ENCODE measurements at regions not wholly inside any gene's neighbourhood (a gene's known extent, or its start where the extent isn't known, plus 50 kb on each side); places are given as distances from the start of the nearest gene placed in this dataset.

GRCh38 chr1:187646536-187647107 lies 817.9 kb downstream of the PLA2G4A start:
- no peaks in the 10 kb centered on the region for H3K36me3 ChIP-seq (ENCODE audit: control insufficient read depth, insufficient read depth, low read length)
- H3K9me3 ChIP-seq (ENCODE audit: control insufficient read depth, low read length), result no peaks in the 10 kb centered on the region
- 93 to 98% methylated on average over 3 to 4 of the region's 4 CpGs for WGBS, 2 experiments
- no peaks in the 10 kb centered on the region for H3K4me1 ChIP-seq (ENCODE audit: control insufficient read depth, insufficient read depth, low read length)
- H3K4me3 ChIP-seq (ENCODE audit: insufficient read depth, low read depth, low read length), result no peak overlapping the region
- H3K27me3 ChIP-seq (ENCODE audit: control insufficient read depth, insufficient read depth, low read length, poor library complexity, severe bottlenecking), result no peaks in the 10 kb centered on the region
- no peak overlapping the region for H3K27ac ChIP-seq (ENCODE audit: insufficient read depth, low read depth, low read length, poor library complexity, severe bottlenecking)

GRCh38 chr1:187648091-187648490 lies 819.3 kb downstream of the PLA2G4A start:
- H3K36me3 ChIP-seq (ENCODE audit: control insufficient read depth, insufficient read depth, low read length), result no peaks in the 10 kb centered on the region
- no peak overlapping the region for H3K27ac ChIP-seq (ENCODE audit: insufficient read depth, low read depth, low read length, poor library complexity, severe bottlenecking)
- H3K9me3 ChIP-seq (ENCODE audit: control insufficient read depth, low read length), result no peaks in the 10 kb centered on the region
- no peaks in the 10 kb centered on the region for H3K27me3 ChIP-seq (ENCODE audit: control insufficient read depth, insufficient read depth, low read length, poor library complexity, severe bottlenecking)
- WGBS, 2 experiments, result 100% methylated on average over 1 of the region's 2 CpGs
- no peaks in the 10 kb centered on the region for H3K4me1 ChIP-seq (ENCODE audit: control insufficient read depth, insufficient read depth, low read length)
- H3K4me3 ChIP-seq (ENCODE audit: insufficient read depth, low read depth, low read length), result no peak overlapping the region

- Histone ChIP-seq H3K4me3 (ENCODE audit: insufficient read depth, low read depth, low read length) (no peak overlapping the region), H3K36me3 (ENCODE audit: control insufficient read depth, insufficient read depth, low read length) (no peaks in the 10 kb centered on the region), H3K27ac (ENCODE audit: insufficient read depth, low read depth, low read length, poor library complexity, severe bottlenecking) (no peak overlapping the region), H3K9me3 (ENCODE audit: control insufficient read depth, low read length) (no peaks in the 10 kb centered on the region), H3K27me3 (ENCODE audit: control insufficient read depth, insufficient read depth, low read length, poor library complexity, severe bottlenecking) (no peaks in the 10 kb centered on the region), H3K4me1 (ENCODE audit: control insufficient read depth, insufficient read depth, low read length) (no peaks in the 10 kb centered on the region)
- 100% methylated on average over 1 of the region's 2 CpGs; no CpG with 5 or more reads in 1 of the 2 experiments for WGBS, 2 experiments
Measured at GRCh38 chr1:187654635-187655034, 825.9 kb downstream of the PLA2G4A start.

GRCh38 chr1:187655104-187655503 lies 826.4 kb downstream of the PLA2G4A start:
- Histone ChIP-seq H3K4me3 (ENCODE audit: insufficient read depth, low read depth, low read length) (no peak overlapping the region), H3K36me3 (ENCODE audit: control insufficient read depth, insufficient read depth, low read length) (no peaks in the 10 kb centered on the region), H3K4me1 (ENCODE audit: control insufficient read depth, insufficient read depth, low read length) (no peaks in the 10 kb centered on the region), H3K9me3 (ENCODE audit: control insufficient read depth, low read length) (no peaks in the 10 kb centered on the region), H3K27me3 (ENCODE audit: control insufficient read depth, insufficient read depth, low read length, poor library complexity, severe bottlenecking) (no peaks in the 10 kb centered on the region), H3K27ac (ENCODE audit: insufficient read depth, low read depth, low read length, poor library complexity, severe bottlenecking) (no peak overlapping the region)

- Histone ChIP-seq H3K27me3 (ENCODE audit: control insufficient read depth, insufficient read depth, low read length, poor library complexity, severe bottlenecking) (no peaks in the 10 kb centered on the region), H3K27ac (ENCODE audit: insufficient read depth, low read depth, low read length, poor library complexity, severe bottlenecking) (no peak overlapping the region), H3K9me3 (ENCODE audit: control insufficient read depth, low read length) (no peaks in the 10 kb centered on the region), H3K4me3 (ENCODE audit: insufficient read depth, low read depth, low read length) (no peak overlapping the region), H3K4me1 (ENCODE audit: control insufficient read depth, insufficient read depth, low read length) (no peaks in the 10 kb centered on the region), H3K36me3 (ENCODE audit: control insufficient read depth, insufficient read depth, low read length) (no peaks in the 10 kb centered on the region)
- 96 to 97% methylated on average over 2 of the region's 2 CpGs for WGBS, 2 experiments
Measured at GRCh38 chr1:187665483-187665882, 836.7 kb downstream of the PLA2G4A start.

- 83% methylated on average over 1 of the region's 1 CpG for WGBS, 2 experiments
- no peak overlapping the region for H3K4me3 ChIP-seq (ENCODE audit: insufficient read depth, low read depth, low read length)
- no peaks in the 10 kb centered on the region for H3K9me3 ChIP-seq (ENCODE audit: control insufficient read depth, low read length)
- no peaks in the 10 kb centered on the region for H3K36me3 ChIP-seq (ENCODE audit: control insufficient read depth, insufficient read depth, low read length)
- H3K27ac ChIP-seq (ENCODE audit: insufficient read depth, low read depth, low read length, poor library complexity, severe bottlenecking), result no peak overlapping the region
- H3K27me3 ChIP-seq (ENCODE audit: control insufficient read depth, insufficient read depth, low read length, poor library complexity, severe bottlenecking), result no peaks in the 10 kb centered on the region
- H3K4me1 ChIP-seq (ENCODE audit: control insufficient read depth, insufficient read depth, low read length), result no peaks in the 10 kb centered on the region
Measured at GRCh38 chr1:187680823-187681222, 852.1 kb downstream of the PLA2G4A start.

- Histone ChIP-seq H3K4me3 (ENCODE audit: insufficient read depth, low read depth, low read length) (no peak overlapping the region), H3K9me3 (ENCODE audit: control insufficient read depth, low read length) (no peaks in the 10 kb centered on the region), H3K27me3 (ENCODE audit: control insufficient read depth, insufficient read depth, low read length, poor library complexity, severe bottlenecking) (no peaks in the 10 kb centered on the region), H3K4me1 (ENCODE audit: control insufficient read depth, insufficient read depth, low read length) (no peaks in the 10 kb centered on the region), H3K27ac (ENCODE audit: insufficient read depth, low read depth, low read length, poor library complexity, severe bottlenecking) (no peak overlapping the region), H3K36me3 (ENCODE audit: control insufficient read depth, insufficient read depth, low read length) (no peaks in the 10 kb centered on the region)
- WGBS, 2 experiments, result 70 to 100% methylated on average over 1 of the region's 2 CpGs
Measured at GRCh38 chr1:187682112-187682511, 853.4 kb downstream of the PLA2G4A start.

GRCh38 chr1:187685333-187685732 lies 856.6 kb downstream of the PLA2G4A start:
- no peaks in the 10 kb centered on the region for H3K9me3 ChIP-seq (ENCODE audit: control insufficient read depth, low read length)
- no peaks in the 10 kb centered on the region for H3K27me3 ChIP-seq (ENCODE audit: control insufficient read depth, insufficient read depth, low read length, poor library complexity, severe bottlenecking)
- H3K4me3 ChIP-seq (ENCODE audit: insufficient read depth, low read depth, low read length), result no peak overlapping the region
- H3K4me1 ChIP-seq (ENCODE audit: control insufficient read depth, insufficient read depth, low read length), result no peaks in the 10 kb centered on the region
- H3K27ac ChIP-seq (ENCODE audit: insufficient read depth, low read depth, low read length, poor library complexity, severe bottlenecking), result no peak overlapping the region
- H3K36me3 ChIP-seq (ENCODE audit: control insufficient read depth, insufficient read depth, low read length), result no peaks in the 10 kb centered on the region

- no peak overlapping the region for H3K27ac ChIP-seq (ENCODE audit: insufficient read depth, low read depth, low read length, poor library complexity, severe bottlenecking)
- no peaks in the 10 kb centered on the region for H3K4me1 ChIP-seq (ENCODE audit: control insufficient read depth, insufficient read depth, low read length)
- no peaks in the 10 kb centered on the region for H3K27me3 ChIP-seq (ENCODE audit: control insufficient read depth, insufficient read depth, low read length, poor library complexity, severe bottlenecking)
- H3K9me3 ChIP-seq (ENCODE audit: control insufficient read depth, low read length), result no peaks in the 10 kb centered on the region
- H3K36me3 ChIP-seq (ENCODE audit: control insufficient read depth, insufficient read depth, low read length), result no peaks in the 10 kb centered on the region
- H3K4me3 ChIP-seq (ENCODE audit: insufficient read depth, low read depth, low read length), result no peak overlapping the region
Measured at GRCh38 chr1:187689129-187689528, 860.4 kb downstream of the PLA2G4A start.

- Histone ChIP-seq H3K27me3 (ENCODE audit: control insufficient read depth, insufficient read depth, low read length, poor library complexity, severe bottlenecking) (no peaks in the 10 kb centered on the region), H3K4me3 (ENCODE audit: insufficient read depth, low read depth, low read length) (no peak overlapping the region), H3K4me1 (ENCODE audit: control insufficient read depth, insufficient read depth, low read length) (no peaks in the 10 kb centered on the region), H3K9me3 (ENCODE audit: control insufficient read depth, low read length) (no peaks in the 10 kb centered on the region), H3K36me3 (ENCODE audit: control insufficient read depth, insufficient read depth, low read length) (no peaks in the 10 kb centered on the region), H3K27ac (ENCODE audit: insufficient read depth, low read depth, low read length, poor library complexity, severe bottlenecking) (no peak overlapping the region)
- WGBS, 2 experiments, result 93% methylated on average over 2 of the region's 2 CpGs
Measured at GRCh38 chr1:187691439-187691838, 862.7 kb downstream of the PLA2G4A start.

GRCh38 chr1:187692799-187693198 lies 864.0 kb downstream of the PLA2G4A start:
- H3K27me3 ChIP-seq (ENCODE audit: control insufficient read depth, insufficient read depth, low read length, poor library complexity, severe bottlenecking), result no peaks in the 10 kb centered on the region
- no peaks in the 10 kb centered on the region for H3K9me3 ChIP-seq (ENCODE audit: control insufficient read depth, low read length)
- WGBS, 2 experiments, result 79 to 80% methylated on average over 5 of the region's 5 CpGs
- H3K27ac ChIP-seq (ENCODE audit: insufficient read depth, low read depth, low read length, poor library complexity, severe bottlenecking), result no peak overlapping the region
- H3K36me3 ChIP-seq (ENCODE audit: control insufficient read depth, insufficient read depth, low read length), result no peaks in the 10 kb centered on the region
- H3K4me1 ChIP-seq (ENCODE audit: control insufficient read depth, insufficient read depth, low read length), result no peaks in the 10 kb centered on the region
- no peak overlapping the region for H3K4me3 ChIP-seq (ENCODE audit: insufficient read depth, low read depth, low read length)
